Epithelial cell of esophagus (primary cell): ENCODE measurements at regions not wholly inside any gene's neighbourhood (a gene's known extent, or its start where the extent isn't known, plus 50 kb on each side); places are given as distances from the start of the nearest gene placed in this dataset.

Experiments
- DNase-seq: peaks from one replicate; pipeline ENCODE4 v3.0.0; 2010; ENCODE audit warnings: low read depth
- H3K4me3 ChIP-seq: 2 replicates; pipeline ENCODE4 v1.5.1; 2011; ENCODE audit warnings: mild to moderate bottlenecking, low read length, control low read depth
- TF ChIP-seq, protein P1 (sequence below): IDR thresholded peaks from 2 replicates; pipeline ENCODE4 v1.5.1; 2011; ENCODE audit warnings: low read depth, mild to moderate bottlenecking, low read length, control low read depth, inconsistent platforms; ENCODE audit not compliant: insufficient read depth; ENCODE audit errors: missing control alignments

DNA sequence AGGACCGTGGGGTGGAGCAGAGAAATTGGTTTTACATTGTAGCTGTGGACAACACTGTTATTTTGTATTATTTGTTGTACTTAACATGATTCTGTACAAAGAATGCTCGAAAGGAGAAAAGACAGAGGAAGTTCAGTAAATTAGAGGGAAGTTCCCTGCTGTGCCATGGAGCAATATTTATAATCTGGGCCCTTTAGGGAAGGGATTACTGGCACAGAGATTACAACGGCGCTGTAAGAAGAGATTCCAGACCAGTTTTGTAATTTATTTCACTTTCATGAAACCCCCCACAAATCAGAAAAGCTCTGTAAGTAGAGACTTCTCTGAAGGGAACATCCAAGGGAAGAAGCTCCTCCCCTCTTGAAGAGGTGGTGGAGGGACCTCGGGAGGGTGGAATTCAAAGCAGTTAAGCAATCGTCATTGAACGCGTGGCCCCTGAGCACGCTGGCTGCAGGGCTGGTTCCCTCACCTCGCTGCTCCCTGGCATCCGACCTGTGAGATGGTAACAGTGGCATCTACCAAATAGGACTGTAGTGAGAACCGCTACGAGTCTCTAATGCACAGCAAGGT is 113.5 kb downstream of the KLF6 start:
- TF ChIP-seq, protein P1, sequence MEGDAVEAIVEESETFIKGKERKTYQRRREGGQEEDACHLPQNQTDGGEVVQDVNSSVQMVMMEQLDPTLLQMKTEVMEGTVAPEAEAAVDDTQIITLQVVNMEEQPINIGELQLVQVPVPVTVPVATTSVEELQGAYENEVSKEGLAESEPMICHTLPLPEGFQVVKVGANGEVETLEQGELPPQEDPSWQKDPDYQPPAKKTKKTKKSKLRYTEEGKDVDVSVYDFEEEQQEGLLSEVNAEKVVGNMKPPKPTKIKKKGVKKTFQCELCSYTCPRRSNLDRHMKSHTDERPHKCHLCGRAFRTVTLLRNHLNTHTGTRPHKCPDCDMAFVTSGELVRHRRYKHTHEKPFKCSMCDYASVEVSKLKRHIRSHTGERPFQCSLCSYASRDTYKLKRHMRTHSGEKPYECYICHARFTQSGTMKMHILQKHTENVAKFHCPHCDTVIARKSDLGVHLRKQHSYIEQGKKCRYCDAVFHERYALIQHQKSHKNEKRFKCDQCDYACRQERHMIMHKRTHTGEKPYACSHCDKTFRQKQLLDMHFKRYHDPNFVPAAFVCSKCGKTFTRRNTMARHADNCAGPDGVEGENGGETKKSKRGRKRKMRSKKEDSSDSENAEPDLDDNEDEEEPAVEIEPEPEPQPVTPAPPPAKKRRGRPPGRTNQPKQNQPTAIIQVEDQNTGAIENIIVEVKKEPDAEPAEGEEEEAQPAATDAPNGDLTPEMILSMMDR, result no peak
- H3K4me3 ChIP-seq, result no peak overlapping the region
- DNase-seq, result no peak

DNA sequence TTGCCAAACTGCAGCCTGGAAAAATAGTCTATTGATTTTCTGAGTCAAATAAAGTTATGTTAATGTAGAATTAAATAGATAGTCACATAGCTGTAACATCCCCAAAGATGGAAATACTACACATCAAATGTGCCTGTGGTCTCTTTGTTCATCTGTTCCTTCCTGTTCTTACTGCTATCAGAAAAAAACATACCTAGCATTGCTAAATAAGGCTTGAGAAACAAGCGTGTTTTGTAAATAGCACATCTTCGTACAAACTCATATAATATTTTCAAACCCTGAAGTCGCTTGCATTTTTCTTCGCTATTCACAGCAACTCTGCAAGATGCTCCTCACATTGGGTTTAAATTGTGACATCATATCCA is 116.1 kb downstream of the KLF6 start:
- H3K4me3 ChIP-seq, result no peak overlapping the region
- no peak for DNase-seq
- TF ChIP-seq, protein P1, result no peak

DNA sequence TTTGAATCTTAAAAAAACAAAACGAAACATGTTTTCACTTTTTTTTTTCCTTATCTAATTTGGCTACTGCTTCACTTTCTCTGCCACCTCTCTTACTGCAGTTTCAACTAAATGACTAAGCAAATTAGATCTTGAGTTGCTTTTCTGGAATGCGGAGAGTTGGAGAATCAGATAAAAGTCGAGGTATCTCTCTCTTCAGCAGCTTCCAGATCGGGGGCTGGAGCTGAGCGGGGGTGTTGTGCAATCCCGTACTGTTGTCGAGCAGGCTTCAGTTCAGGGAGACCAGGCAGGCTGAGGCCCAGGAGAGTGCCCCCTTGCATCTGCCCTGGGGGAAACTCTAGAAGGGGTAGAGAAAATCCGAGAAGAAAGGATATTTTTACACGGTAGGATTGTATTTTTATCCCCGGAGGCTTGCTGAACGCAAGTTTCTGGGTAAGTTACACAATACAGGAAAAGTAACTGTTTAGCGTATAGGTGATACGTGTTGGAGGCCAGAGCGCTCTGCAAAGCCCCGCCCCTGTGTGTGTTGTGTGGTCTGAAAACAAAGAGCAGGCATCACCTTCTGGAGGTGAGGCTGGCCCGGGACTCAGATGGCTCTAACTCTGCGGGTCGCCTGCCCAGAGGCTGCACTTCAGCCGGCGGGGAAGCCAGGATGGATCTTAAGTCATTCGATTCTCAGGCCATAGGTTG is 116.6 kb downstream of the KLF6 start:
- TF ChIP-seq, protein P1, result no peak
- peak overlapping the region; percentile 44 for H3K4me3 ChIP-seq

DNA sequence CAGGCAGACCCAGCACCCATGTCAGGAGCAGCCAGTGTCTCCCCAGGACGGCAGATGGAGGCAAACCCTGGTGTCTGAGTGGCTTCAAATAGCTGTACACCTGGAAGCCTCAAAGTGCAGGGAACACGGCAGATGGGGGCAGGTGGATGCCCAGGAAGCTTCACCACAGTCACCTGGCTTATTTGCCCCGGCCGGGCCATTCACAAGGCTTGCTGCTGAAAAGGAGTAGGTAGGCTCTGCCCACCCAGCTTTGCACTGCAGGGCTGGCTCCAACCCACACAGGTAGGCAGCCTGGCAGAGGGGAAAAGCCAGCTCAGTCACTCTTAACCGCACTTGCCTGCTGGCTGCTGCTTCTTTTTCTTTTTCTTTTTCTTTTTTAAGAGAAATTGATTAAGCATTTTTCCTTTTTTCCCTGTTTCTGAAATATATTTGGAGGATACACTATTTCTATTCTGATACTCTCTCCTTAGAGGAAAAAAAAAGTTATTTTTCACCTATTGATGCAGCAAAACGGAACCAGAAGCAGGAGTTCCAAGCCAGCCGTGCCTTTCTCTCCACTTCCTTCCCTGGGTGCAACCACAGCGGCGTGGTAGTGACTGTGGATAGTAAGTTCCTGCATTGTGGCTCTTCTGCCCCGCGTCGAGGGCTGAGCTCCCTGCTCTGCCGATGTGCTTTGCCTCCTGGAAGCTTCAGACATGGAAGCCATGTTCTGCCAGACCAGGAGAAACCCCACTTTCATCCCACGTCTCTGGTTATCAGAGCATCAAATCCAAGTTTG is 118.3 kb downstream of the KLF6 start:
- DNase-seq, result no peak
- TF ChIP-seq, protein P1, result no peak
- no peak overlapping the region for H3K4me3 ChIP-seq

More for the DNA sequence above, 116.6 kb downstream of the KLF6 start:
- peak; percentile 87 for DNase-seq

DNA sequence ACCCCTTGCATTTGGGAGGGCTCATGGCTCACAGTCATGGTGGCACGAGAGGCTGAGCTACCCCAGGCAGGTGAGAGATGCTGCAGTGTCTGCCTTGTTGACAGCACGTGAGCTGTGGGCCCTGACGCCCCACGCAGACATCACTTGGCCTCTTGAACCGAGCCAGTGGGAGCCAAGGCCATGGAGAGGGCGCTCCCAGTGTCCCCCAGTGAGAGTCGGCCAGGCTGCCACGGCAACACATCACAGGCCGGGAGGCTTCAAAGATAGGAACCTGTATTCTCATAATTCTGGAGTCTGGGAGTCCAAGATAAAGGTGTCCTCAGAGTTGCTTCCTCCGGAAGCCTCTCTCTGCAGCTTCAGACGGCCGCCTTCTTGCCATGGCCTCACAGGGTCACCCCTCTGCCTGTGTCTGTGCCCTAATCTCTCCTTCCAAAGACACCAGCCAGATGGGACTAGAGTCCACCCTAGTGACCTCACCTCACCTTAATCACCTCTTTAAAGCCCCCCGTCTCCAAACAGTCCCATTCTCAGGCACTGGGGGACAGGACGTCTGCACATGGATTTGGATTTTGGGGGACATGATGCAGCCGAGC is 119.6 kb downstream of the KLF6 start:
- TF ChIP-seq, protein P1, result no peak
- H3K4me3 ChIP-seq, result no peak overlapping the region
- no peak for DNase-seq

DNA sequence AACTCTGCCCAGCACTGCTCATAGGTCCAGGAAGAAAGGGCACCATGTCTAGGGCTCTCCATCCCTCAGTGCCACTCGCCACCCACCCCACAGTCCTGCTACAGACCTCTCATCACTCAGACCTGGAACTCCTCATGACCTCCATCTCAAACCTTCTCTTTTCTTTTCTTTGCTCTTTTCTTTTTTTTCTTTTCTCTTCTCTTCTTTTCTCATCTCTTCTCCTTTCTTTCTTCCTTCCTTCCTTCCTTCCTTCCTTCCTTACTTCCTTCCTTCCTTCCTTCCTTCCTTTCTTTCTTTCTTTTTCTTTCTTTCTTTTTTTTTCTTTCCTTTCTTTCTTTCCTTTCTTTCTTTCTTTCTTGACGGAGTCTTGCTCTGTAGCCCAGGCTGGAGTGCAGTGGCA is 122.2 kb downstream of the KLF6 start:
- no peak overlapping the region for H3K4me3 ChIP-seq
- TF ChIP-seq, protein P1, result no peak
- no peak for DNase-seq
